Loucy (cell line): ENCODE measurements at regions not wholly inside any gene's neighbourhood (a gene's known extent, or its start where the extent isn't known, plus 50 kb on each side); places are given as distances from the start of the nearest gene placed in this dataset.

Experiments used
- H2AFZ ChIP-seq: fragments of 200-600 bp; sonication (generic); 2 replicates; pipeline ENCODE4 v1.6.0; 2016; ENCODE audit warnings: antibody characterized with exemption, mild to moderate bottlenecking, low read length, moderate library complexity
- H3F3A ChIP-seq: fragments of 200-600 bp; 2 replicates; pipeline ENCODE4 v1.6.0; 2016; ENCODE audit warnings: antibody characterized with exemption, low read depth, mild to moderate bottlenecking
- H3K27me3 ChIP-seq: fragments of 200-600 bp; sonication (generic); 2 replicates; pipeline ENCODE4 v1.6.1; 2014; ENCODE audit warnings: low read length, mild to moderate bottlenecking; ENCODE audit not compliant: insufficient read depth, poor library complexity, severe bottlenecking
- H3K36me3 ChIP-seq: fragments of 200-600 bp; sonication (generic); 2 replicates; pipeline ENCODE4 v1.6.1; 2016; ENCODE audit warnings: low read length; ENCODE audit not compliant: insufficient read depth
- H3K4me1 ChIP-seq: fragments of 200-600 bp; sonication (generic); 2 replicates; pipeline ENCODE4 v1.5.1; 2014; ENCODE audit warnings: low read length, mild to moderate bottlenecking; ENCODE audit not compliant: insufficient read depth, poor library complexity, severe bottlenecking
- H3K4me2 ChIP-seq: fragments of 200-600 bp; sonication (generic); 2 replicates; pipeline ENCODE4 v1.6.0; 2014; ENCODE audit warnings: antibody characterized with exemption, low read length, low read depth, mild to moderate bottlenecking; ENCODE audit not compliant: poor library complexity, severe bottlenecking
- H3K4me3 ChIP-seq: fragments of 200-600 bp; sonication (generic); 2 replicates; pipeline ENCODE4 v1.5.1; 2014; ENCODE audit warnings: low read length, mild to moderate bottlenecking, mixed read lengths; ENCODE audit not compliant: poor library complexity, severe bottlenecking
- H3K79me2 ChIP-seq: fragments of 200-600 bp; sonication (generic); 2 replicates; pipeline ENCODE4 v1.6.1; 2014; ENCODE audit warnings: low read length; ENCODE audit not compliant: insufficient read depth
- H3K9ac ChIP-seq: fragments of 200-600 bp; sonication (generic); 2 replicates; pipeline ENCODE4 v1.6.0; 2014; ENCODE audit warnings: mild to moderate bottlenecking, low read depth, low read length, moderate library complexity; ENCODE audit not compliant: poor library complexity, severe bottlenecking
- H3K9me2 ChIP-seq: fragments of 200-600 bp; sonication (generic); replicated peaks from 2 replicates; pipeline ENCODE4 v1.6.1; 2016; ENCODE audit warnings: low read depth, low read length, mixed read lengths
- H3K9me3 ChIP-seq: fragments of 200-600 bp; sonication (generic); 2 replicates; pipeline ENCODE4 v1.6.1; 2014; ENCODE audit warnings: mild to moderate bottlenecking, antibody characterized with exemption, low read length, low read depth; ENCODE audit not compliant: insufficient read depth
- H4K20me1 ChIP-seq: fragments of 200-600 bp; sonication (generic); 2 replicates; pipeline ENCODE4 v1.6.0; 2014; ENCODE audit warnings: antibody characterized with exemption, low read length, mild to moderate bottlenecking; ENCODE audit not compliant: insufficient read depth, poor library complexity, severe bottlenecking
- CTCF ChIP-seq: fragments of 200-600 bp; sonication (generic); conservative IDR thresholded peaks from 2 replicates; pipeline ENCODE4 v1.5.1; 2014; ENCODE audit warnings: mild to moderate bottlenecking, antibody characterized with exemption, low read length
- EZH2phosphoT487 ChIP-seq: fragments of 200-600 bp; IDR thresholded peaks from 2 replicates; pipeline ENCODE4 v1.6.1; 2018; ENCODE audit warnings: antibody characterized with exemption, mild to moderate bottlenecking, moderate library complexity, borderline replicate concordance

GRCh38 chr2:188898261-188898660, 75.9 kb upstream of the COL3A1 start:
- H3K4me1 ChIP-seq, result no peaks in the 10 kb centered on the region
- H3K36me3 ChIP-seq, result no peaks in the 10 kb centered on the region
- H3K9me2 ChIP-seq, result no peaks in the 10 kb centered on the region
- no peak overlapping the region for H2AFZ ChIP-seq
- no peaks in the 10 kb centered on the region for H3K9me3 ChIP-seq
- no peaks in the 10 kb centered on the region for H3F3A ChIP-seq
- no peak overlapping the region for H3K4me2 ChIP-seq
- no peak overlapping the region for H3K9ac ChIP-seq
- TF ChIP-seq CTCF (no peak), EZH2phosphoT487 (no peak)
- no peaks in the 10 kb centered on the region for H4K20me1 ChIP-seq
- no peak overlapping the region for H3K4me3 ChIP-seq
- no peaks in the 10 kb centered on the region for H3K79me2 ChIP-seq
- H3K27me3 ChIP-seq, result no peaks in the 10 kb centered on the region

- Histone ChIP-seq H3K4me1 (no peaks in the 10 kb centered on the region), H4K20me1 (no peaks in the 10 kb centered on the region), H3K27me3 (no peaks in the 10 kb centered on the region), H3K79me2 (no peaks in the 10 kb centered on the region), H3K4me3 (no peak overlapping the region), H3K4me2 (no peak overlapping the region), H2AFZ (peak overlapping the region; percentile 34; the same call in 1 of the 2 replicates), H3K9ac (no peak overlapping the region), H3F3A (no peaks in the 10 kb centered on the region), H3K9me3 (no peaks in the 10 kb centered on the region), H3K9me2 (no peaks in the 10 kb centered on the region), H3K36me3 (no peaks in the 10 kb centered on the region)
- TF ChIP-seq CTCF (no peak), EZH2phosphoT487 (no peak)
Measured at GRCh38 chr2:188902901-188903491, 71.2 kb upstream of the COL3A1 start.

GRCh38 chr2:188903740-188904139, 70.4 kb upstream of the COL3A1 start:
- H3K4me3 ChIP-seq, result no peak overlapping the region
- no peaks in the 10 kb centered on the region for H3K9me3 ChIP-seq
- H2AFZ ChIP-seq, result no peak overlapping the region
- no peaks in the 10 kb centered on the region for H3F3A ChIP-seq
- no peak overlapping the region for H3K9ac ChIP-seq
- no peaks in the 10 kb centered on the region for H3K4me1 ChIP-seq
- no peaks in the 10 kb centered on the region for H3K79me2 ChIP-seq
- H3K4me2 ChIP-seq, result no peak overlapping the region
- no peaks in the 10 kb centered on the region for H3K36me3 ChIP-seq
- H3K27me3 ChIP-seq, result no peaks in the 10 kb centered on the region
- H4K20me1 ChIP-seq, result no peaks in the 10 kb centered on the region
- no peaks in the 10 kb centered on the region for H3K9me2 ChIP-seq
- TF ChIP-seq EZH2phosphoT487, result no peak
- TF ChIP-seq CTCF, result no peak
